GM12878 (cell line): ENCODE measurements at regions not wholly inside any gene's neighbourhood (a gene's known extent, or its start where the extent isn't known, plus 50 kb on each side); places are given as distances from the start of the nearest gene placed in this dataset.

Experiments used
- ATAC-seq: fragments of 200-7000 bp; cut with Tn5 transposase; 3 replicates; pipeline ENCODE4 v1.9.1; 2020; ENCODE audit warnings: mild to moderate bottlenecking, moderate library complexity
- BruUV-seq: library from RNA; stranded (reverse); fragments of 400-500 nt; replicated peaks from 2 replicates; lab custom pipeline; 2021; lab: Mats Ljungman, UMichigan
- CTCF ChIA-PET: fragments of 300-600 bp; sonication (Branson Sonifier 250); formaldehyde crosslinking; extraction: SDS; loops from one replicate; lab custom pipeline; 2021; ENCODE audit warnings: inconsistent platforms; lab: Yijun Ruan, JAX
- POLR2A ChIA-PET: fragments of 350-600 bp; formaldehyde crosslinking; extraction: SDS; loops from one replicate; lab custom pipeline; 2021; ENCODE audit warnings: inconsistent platforms; lab: Charles Lee
- RAD21 ChIA-PET: fragments of 300-600 bp; sonication (Branson Sonifier 250); formaldehyde crosslinking; loops from one replicate; lab custom pipeline; 2023; ENCODE audit warnings: antibody characterized with exemption; ENCODE audit not compliant: unreplicated experiment; lab: Charles Lee
- SMC1A ChIA-PET: fragments of 300-600 bp; sonication (Branson Sonifier 250); formaldehyde crosslinking; loops from one replicate; lab custom pipeline; 2023; ENCODE audit not compliant: unreplicated experiment, uncharacterized antibody; lab: Charles Lee
- DNase-seq: peaks from one replicate; pipeline ENCODE4 v3.0.0-alpha.2; 2011; ENCODE audit warnings: low read depth, low spot score
- FAIRE-seq: peaks from 3 replicates; lab custom pipeline; 2011; peaks lifted over from hg19 to GRCh38; lab: Jason Lieb, UNC
- H2AFZ ChIP-seq: 2 replicates; pipeline ENCODE4 v1.6.0; 2011; ENCODE audit warnings: low read depth, low read length, control low read depth; ENCODE audit not compliant: control insufficient read depth
- H3K27ac ChIP-seq: 2 replicates; pipeline ENCODE4 v1.5.1; 2011; ENCODE audit warnings: control low read depth; ENCODE audit not compliant: control insufficient read depth, insufficient read depth
- H3K27me3 ChIP-seq, 2 experiments: replicated peaks in 1 of 2; 2 replicates each; pipeline versions ENCODE4 v1.6.0 to v1.6.1; 2011; ENCODE audit warnings: low read length in 1 of 2; ENCODE audit not compliant: control insufficient read depth in 2 of 2, insufficient read depth in 2 of 2
- H3K36me3 ChIP-seq, 2 experiments: 2 replicates each; pipeline ENCODE4 v1.5.1; 2011; ENCODE audit warnings: low read length in 1 of 2; ENCODE audit not compliant: control insufficient read depth in 2 of 2, insufficient read depth in 2 of 2
- H3K4me1 ChIP-seq: 2 replicates; pipeline ENCODE4 v1.6.1; 2011; ENCODE audit warnings: mild to moderate bottlenecking, low read length, moderate library complexity, mixed read lengths; ENCODE audit not compliant: control insufficient read depth, insufficient read depth
- H3K4me2 ChIP-seq: 2 replicates; pipeline ENCODE4 v1.6.0; 2011; ENCODE audit warnings: control low read depth; ENCODE audit not compliant: control insufficient read depth, insufficient read depth
- H3K4me3 ChIP-seq: fragments of 200-600 bp; sonication (generic); 2 replicates; pipeline ENCODE4 v1.5.1; 2016
- H3K79me2 ChIP-seq: 2 replicates; pipeline ENCODE4 v1.6.0; 2011; ENCODE audit warnings: low read length; ENCODE audit not compliant: control insufficient read depth, insufficient read depth
- H3K9ac ChIP-seq: 2 replicates; pipeline ENCODE4 v1.8.0; 2011; ENCODE audit warnings: low read length, control low read depth, mixed read lengths; ENCODE audit not compliant: control insufficient read depth, insufficient read depth
- H3K9me3 ChIP-seq: replicated peaks from 3 replicates; pipeline ENCODE4 v1.5.1; 2011; ENCODE audit warnings: mild to moderate bottlenecking, low read length; ENCODE audit not compliant: control insufficient read depth, insufficient read depth
- H4K20me1 ChIP-seq: 2 replicates; pipeline ENCODE4 v1.6.0; 2011; ENCODE audit not compliant: control insufficient read depth, insufficient read depth
- ATF3 ChIP-seq: IDR thresholded peaks from 2 replicates; pipeline ENCODE4 v1.6.1; 2011; ENCODE audit warnings: low read depth, mild to moderate bottlenecking, low read length, moderate library complexity, borderline replicate concordance; ENCODE audit errors: extremely low read depth
- BCLAF1 ChIP-seq: fragments of 450-650 bp; IDR thresholded peaks from 2 replicates; pipeline ENCODE4 v1.6.1; 2017; ENCODE audit warnings: antibody characterized with exemption, mild to moderate bottlenecking, moderate library complexity
- FOS ChIP-seq: IDR thresholded peaks from 3 replicates; pipeline ENCODE4 v1.6.1; 2011; ENCODE audit warnings: borderline replicate concordance; ENCODE audit not compliant: insufficient read length; ENCODE audit errors: extremely low read depth
- KLF5 ChIP-seq: fragments of 450-650 bp; IDR thresholded peaks from 2 replicates; pipeline ENCODE4 v1.6.1; 2014; ENCODE audit warnings: mild to moderate bottlenecking; ENCODE audit not compliant: partially characterized antibody
- MXI1 ChIP-seq: fragments of 150-350 bp; IDR thresholded peaks from 2 replicates; pipeline ENCODE4 v1.6.1; 2011; ENCODE audit warnings: low read depth, mild to moderate bottlenecking, inconsistent platforms, low read length, improper control_type of control experiment
- NFIC ChIP-seq: IDR thresholded peaks from 2 replicates; pipeline ENCODE4 v1.6.1; 2012; ENCODE audit warnings: low read depth, mild to moderate bottlenecking, inconsistent platforms, low read length, moderate library complexity
- NFXL1 ChIP-seq: fragments of 450-650 bp; IDR thresholded peaks from 2 replicates; pipeline ENCODE4 v1.6.1; 2017; ENCODE audit warnings: antibody characterized with exemption, mild to moderate bottlenecking, borderline replicate concordance
- PBX3 ChIP-seq: IDR thresholded peaks from 2 replicates; pipeline ENCODE4 v1.6.1; 2011; ENCODE audit warnings: mild to moderate bottlenecking, low read depth, low read length, moderate library complexity; ENCODE audit not compliant: insufficient replicate concordance
- RCOR1 ChIP-seq: conservative IDR thresholded peaks from 2 replicates; pipeline ENCODE4 v1.6.1; 2012; ENCODE audit warnings: low read depth, low read length, improper control_type of control experiment
- SMAD5 ChIP-seq: IDR thresholded peaks from 2 replicates; pipeline ENCODE4 v1.6.1; 2016; ENCODE audit warnings: antibody characterized with exemption, low read depth
- TARDBP ChIP-seq: IDR thresholded peaks from 2 replicates; pipeline ENCODE4 v1.6.1; 2016; ENCODE audit warnings: borderline replicate concordance
- YY1 ChIP-seq: IDR thresholded peaks from 2 replicates; pipeline ENCODE4 v1.6.1; 2011; ENCODE audit warnings: low read depth, mild to moderate bottlenecking, low read length
- ZNF207 ChIP-seq: fragments of 450-650 bp; IDR thresholded peaks from 2 replicates; pipeline ENCODE4 v1.6.1; 2014; ENCODE audit warnings: antibody characterized with exemption, mild to moderate bottlenecking, borderline replicate concordance
- WGBS: methylation state at CpG from one replicate; pipeline ENCODE4 v1.1.6; 2016; ENCODE audit warnings: low lambda C conversion rate; ENCODE audit not compliant: insufficient replicate concordance, insufficient coverage; ENCODE audit errors: missing lambda C conversion rate; 5-methylcytosine and 5-hydroxymethylcytosine counted together
- in situ Hi-C: fragments of 300-500 bp; cut with MboI; formaldehyde crosslinking; loops from 9 replicates; pipeline ENCODE4 v1.14.3; 2018; ENCODE audit warnings: mixed read lengths
- intact Hi-C: fragments of 100-400 bp; cut with micrococcal nuclease; formaldehyde crosslinking; loops from one replicate; pipeline ENCODE4 v1.14.2; 2022; ENCODE audit not compliant: unreplicated experiment

- FAIRE-seq: no peak
- no peaks in the 10 kb centered on the region for H3K79me2 ChIP-seq
- no peak overlapping the region for H3K4me3 ChIP-seq
- H3K4me2 ChIP-seq: no peak overlapping the region
- DNase-seq: no peak
- no peak overlapping the region for H3K27ac ChIP-seq
- POLR2A ChIA-PET: no interaction called here
- TF ChIP-seq YY1 (no peak), NFIC (no peak), ZNF207 (no peak), PBX3 (no peak), FOS (no peak), ATF3 (no peak), BCLAF1 (no peak), NFXL1 (no peak), KLF5 (no peak), MXI1 (no peak), SMAD5 (no peak), TARDBP (no peak), RCOR1 (no peak)
- H3K9ac ChIP-seq: no peak overlapping the region
- 0 out of 2 replicates have a peak, but pooled peaks cover 2% of the 10 kb centered on the region for H3K4me1 ChIP-seq
- no peaks in the 10 kb centered on the region for H4K20me1 ChIP-seq
- H3K27me3 ChIP-seq: no peaks in the 10 kb centered on the region; a peak in 3 of 4 replicates
- H3K9me3 ChIP-seq: no peaks in the 10 kb centered on the region
- WGBS: 55% methylated on average over 27 of the region's 28 CpGs
- RAD21 ChIA-PET: no interaction called here
- no peak overlapping the region for H2AFZ ChIP-seq
- CTCF ChIA-PET: no interaction called here
- intact Hi-C loops (no loop called here), in situ Hi-C loops (no loop called here)
- SMC1A ChIA-PET: no interaction called here
- no peak for ATAC-seq
- BruUV-seq: no TSS peak
- no peaks in the 10 kb centered on the region for H3K36me3 ChIP-seq
These were observed 200.0 kb upstream of the IER5L start for GRCh38 chr9:129377931-129378661.
